ENCODE measurements at regions not wholly inside any gene's neighbourhood (a gene's known extent, or its start where the extent isn't known, plus 50 kb on each side); places are given as distances from the start of the nearest gene placed in this dataset.
"Not testable (repeated sequence)": the region's sequence is repeated elsewhere in the genome, so short reads cannot be mapped to it uniquely, and the experiment has no call there.

DNA sequence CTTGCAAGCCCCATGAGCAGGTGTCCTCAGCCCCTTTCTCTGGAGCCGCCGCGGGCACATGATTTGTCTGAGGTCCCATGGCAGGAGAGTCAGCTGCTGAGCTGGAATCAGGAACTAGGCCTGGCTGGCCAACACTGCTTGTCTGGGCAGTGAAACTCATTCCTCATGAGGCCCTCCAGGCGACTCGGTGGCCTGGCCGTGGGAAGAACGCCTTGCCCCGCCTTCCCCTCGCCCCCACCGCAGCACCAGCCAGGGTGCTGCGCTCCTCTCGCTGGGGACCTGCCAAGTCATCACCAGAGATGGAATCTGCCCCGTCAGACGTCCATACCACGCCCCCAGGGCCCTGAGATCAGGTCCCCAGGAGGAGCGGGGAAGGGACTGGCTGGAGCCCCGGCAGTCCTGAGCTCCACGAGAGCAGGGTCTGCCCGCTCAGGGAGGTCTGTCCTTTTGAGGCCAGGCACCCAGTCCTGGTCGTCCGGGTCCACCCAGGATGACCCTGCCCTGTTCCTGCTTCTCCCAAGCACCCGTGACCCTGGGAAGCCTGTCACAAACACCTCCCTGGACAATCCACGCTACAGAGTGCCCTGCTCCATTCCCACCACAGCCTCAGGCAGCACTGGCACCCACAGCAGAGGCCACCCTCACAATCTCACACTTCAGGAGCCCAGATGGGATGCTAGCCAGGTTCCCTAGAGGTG is 5414.5 kb upstream of the TPTE start:
- not testable (repeated sequence) for H3K36me3 ChIP-seq (ENCODE audit: control insufficient read depth, insufficient read depth, low read length); FAIRE-seq; DNase-seq (ENCODE audit: low read depth); H3K4me3 ChIP-seq (ENCODE audit: low read depth, low read length); H3K27me3 ChIP-seq (ENCODE audit: control insufficient read depth, insufficient read depth, low read length)

DNA sequence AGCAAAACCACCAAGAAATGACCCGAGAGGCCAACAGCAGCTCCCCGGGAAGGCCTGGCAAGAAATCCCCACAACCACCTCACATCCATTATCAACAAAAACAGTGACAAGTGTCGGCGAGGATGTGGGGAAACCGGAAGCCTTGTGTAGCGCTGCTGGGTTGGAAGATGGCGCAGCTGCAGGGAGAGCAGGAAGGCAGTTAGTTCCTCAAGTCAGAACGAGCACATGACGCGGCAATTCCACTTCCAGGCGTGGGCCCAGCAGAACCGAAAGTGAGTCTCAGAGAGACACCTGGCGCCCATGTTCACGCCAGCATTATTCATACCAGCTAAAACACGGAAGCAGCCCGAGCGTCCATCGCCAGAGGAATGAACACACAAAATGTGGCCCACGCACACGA is 5413.7 kb upstream of the TPTE start:
- H3K27me3 ChIP-seq (ENCODE audit: control insufficient read depth, insufficient read depth, low read length): not testable (repeated sequence)

GRCh38 chr21:5108048-5108775 is 5413.2 kb upstream of the TPTE start:
- not testable (repeated sequence) for H3K4me3 ChIP-seq (ENCODE audit: low read depth, low read length); DNase-seq (ENCODE audit: low read depth); H3K36me3 ChIP-seq (ENCODE audit: control insufficient read depth, insufficient read depth, low read length); FAIRE-seq; H3K27me3 ChIP-seq (ENCODE audit: control insufficient read depth, insufficient read depth, low read length)

More for the DNA sequence above, 5413.7 kb upstream of the TPTE start:
- not testable (repeated sequence) for H3K4me3 ChIP-seq (ENCODE audit: low read depth, low read length); FAIRE-seq; H3K36me3 ChIP-seq (ENCODE audit: control insufficient read depth, insufficient read depth, low read length); DNase-seq (ENCODE audit: low read depth)

DNA sequence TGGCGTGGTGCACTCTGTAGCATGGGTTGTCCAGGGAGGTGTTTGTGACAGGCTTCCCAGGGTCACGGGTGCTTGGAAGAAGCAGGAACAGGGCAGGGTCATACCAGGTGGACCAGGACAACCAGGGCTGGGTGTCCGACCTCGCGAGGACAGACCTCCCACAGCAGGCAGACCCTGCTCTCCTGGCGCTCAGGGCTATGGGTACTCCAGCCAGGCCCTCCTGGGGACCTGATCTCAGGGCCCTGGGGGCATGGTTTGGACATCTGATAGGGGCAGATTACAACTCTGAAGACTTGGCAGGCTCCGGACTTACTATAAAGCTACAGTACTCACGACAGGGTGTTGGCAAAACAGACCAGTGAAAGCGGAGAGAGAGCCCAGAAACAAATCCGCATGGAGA is 5410.2 kb upstream of the TPTE start:
- FAIRE-seq; H3K4me3 ChIP-seq (ENCODE audit: low read depth, low read length); H3K27me3 ChIP-seq (ENCODE audit: control insufficient read depth, insufficient read depth, low read length); DNase-seq (ENCODE audit: low read depth); H3K36me3 ChIP-seq (ENCODE audit: control insufficient read depth, insufficient read depth, low read length): not testable (repeated sequence)

DNA sequence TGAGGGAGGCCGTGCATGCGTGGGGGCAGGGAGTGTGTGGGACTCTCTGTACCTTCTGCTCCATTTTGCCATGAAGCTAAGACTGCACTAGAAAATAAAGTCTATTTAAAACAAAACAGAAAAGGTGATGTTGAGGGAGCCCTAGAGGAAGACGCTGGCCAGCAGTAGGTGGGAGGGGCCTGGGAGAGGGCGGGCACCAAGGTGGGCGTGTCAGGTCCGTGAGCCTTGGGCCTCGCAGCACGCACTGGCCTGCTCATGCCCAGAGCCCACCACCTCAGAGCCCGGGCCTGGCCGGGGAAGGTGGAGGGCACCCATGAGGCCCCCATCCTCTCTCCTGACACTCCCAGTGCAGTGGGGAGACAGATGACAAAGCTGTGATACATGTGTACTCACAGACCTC is 5408.3 kb upstream of the TPTE start:
- FAIRE-seq; DNase-seq (ENCODE audit: low read depth); H3K27me3 ChIP-seq (ENCODE audit: control insufficient read depth, insufficient read depth, low read length); H3K36me3 ChIP-seq (ENCODE audit: control insufficient read depth, insufficient read depth, low read length); H3K4me3 ChIP-seq (ENCODE audit: low read depth, low read length): not testable (repeated sequence)

DNA sequence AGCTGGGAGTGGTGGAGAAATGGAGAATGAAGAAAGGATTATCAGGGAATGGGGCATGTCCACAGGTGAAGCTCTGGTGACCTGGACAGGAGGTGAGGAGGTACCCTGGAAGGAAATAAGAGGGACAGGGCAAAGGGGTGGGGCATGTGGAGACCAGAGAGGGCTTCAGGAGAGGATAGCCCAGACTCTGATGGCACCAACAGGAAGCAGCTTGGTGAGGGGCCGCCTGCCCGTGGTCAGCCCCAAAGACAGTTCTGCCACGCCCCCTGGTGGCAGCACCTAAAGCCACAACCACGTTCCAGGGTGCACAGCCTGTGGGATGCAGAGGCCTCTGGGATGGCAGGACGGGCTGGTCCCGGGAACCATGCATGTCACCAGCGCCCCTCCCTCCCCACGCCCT is 5406.9 kb upstream of the TPTE start:
- not testable (repeated sequence) for FAIRE-seq; H3K4me3 ChIP-seq (ENCODE audit: low read depth, low read length)

GRCh38 chr21:5114893-5115645 is 5406.3 kb upstream of the TPTE start:
- not testable (repeated sequence) for FAIRE-seq; H3K4me3 ChIP-seq (ENCODE audit: low read depth, low read length); DNase-seq (ENCODE audit: low read depth)

More for the DNA sequence above, 5406.9 kb upstream of the TPTE start:
- H3K27me3 ChIP-seq (ENCODE audit: control insufficient read depth, insufficient read depth, low read length); H3K36me3 ChIP-seq (ENCODE audit: control insufficient read depth, insufficient read depth, low read length); DNase-seq (ENCODE audit: low read depth): not testable (repeated sequence)

GRCh38 chr21:5115646-5116343 is 5405.6 kb upstream of the TPTE start:
- not testable (repeated sequence) for FAIRE-seq; H3K4me3 ChIP-seq (ENCODE audit: low read depth, low read length); H3K36me3 ChIP-seq (ENCODE audit: control insufficient read depth, insufficient read depth, low read length); H3K27me3 ChIP-seq (ENCODE audit: control insufficient read depth, insufficient read depth, low read length); DNase-seq (ENCODE audit: low read depth)

More at GRCh38 chr21:5114893-5115645, 5406.3 kb upstream of the TPTE start:
- not testable (repeated sequence) for H3K27me3 ChIP-seq (ENCODE audit: control insufficient read depth, insufficient read depth, low read length); H3K36me3 ChIP-seq (ENCODE audit: control insufficient read depth, insufficient read depth, low read length)

GRCh38 chr21:5116344-5117123 is 5404.8 kb upstream of the TPTE start:
- H3K27me3 ChIP-seq (ENCODE audit: control insufficient read depth, insufficient read depth, low read length); FAIRE-seq; H3K36me3 ChIP-seq (ENCODE audit: control insufficient read depth, insufficient read depth, low read length); H3K4me3 ChIP-seq (ENCODE audit: low read depth, low read length); DNase-seq (ENCODE audit: low read depth): not testable (repeated sequence)

DNA sequence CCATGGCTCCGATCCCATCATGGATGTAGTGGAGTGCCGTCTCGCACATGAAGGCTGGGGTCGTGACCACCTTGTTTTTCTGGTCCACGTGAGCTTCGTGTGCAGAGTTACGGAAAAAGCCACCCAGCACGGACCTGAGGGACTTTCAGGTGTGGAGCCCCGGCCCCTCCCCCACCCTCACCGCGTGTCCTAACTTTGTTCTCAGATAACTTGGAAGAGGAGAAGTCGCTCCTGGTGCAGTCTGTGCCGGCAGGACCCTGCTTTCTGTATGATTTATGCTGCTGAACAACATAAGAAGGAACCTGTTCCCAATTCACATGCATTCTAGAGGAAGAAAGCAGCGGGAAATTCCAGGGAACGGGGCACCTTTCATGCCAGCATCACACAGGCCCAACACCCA is 5404.2 kb upstream of the TPTE start:
- H3K27me3 ChIP-seq (ENCODE audit: control insufficient read depth, insufficient read depth, low read length); H3K36me3 ChIP-seq (ENCODE audit: control insufficient read depth, insufficient read depth, low read length); FAIRE-seq; DNase-seq (ENCODE audit: low read depth); H3K4me3 ChIP-seq (ENCODE audit: low read depth, low read length): not testable (repeated sequence)

DNA sequence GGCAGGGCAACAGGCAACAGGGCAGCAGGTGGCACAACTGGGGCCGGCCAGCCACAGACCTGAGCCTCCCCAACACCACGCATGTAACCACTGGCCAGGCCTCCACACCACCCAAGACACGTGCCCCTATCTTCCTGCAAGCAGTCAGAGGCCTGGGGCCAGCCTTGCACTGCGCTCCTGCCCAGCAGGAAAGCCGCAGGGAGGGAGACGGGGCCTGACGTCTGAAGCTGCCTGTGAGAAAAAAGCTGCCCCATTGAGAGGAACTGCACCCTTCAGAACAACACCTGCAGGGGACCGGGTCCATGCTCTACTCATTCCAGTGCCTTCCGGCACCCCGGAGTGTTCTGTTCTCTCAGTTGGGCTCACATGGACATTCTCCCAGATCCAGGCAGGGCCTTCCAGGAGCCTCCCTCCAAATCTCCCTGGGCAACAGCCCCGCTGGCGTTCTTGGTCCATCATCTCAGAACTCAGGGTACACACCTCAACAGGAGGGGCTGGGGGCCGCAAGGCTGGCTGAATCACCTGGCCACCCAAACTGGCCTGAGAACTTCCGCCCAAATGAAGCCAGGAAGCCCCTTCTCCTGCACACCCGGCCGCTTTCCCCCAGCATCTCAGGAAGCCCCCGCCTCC is 5403.6 kb upstream of the TPTE start:
- FAIRE-seq; H3K4me3 ChIP-seq (ENCODE audit: low read depth, low read length): not testable (repeated sequence)

GRCh38 chr21:5118296-5118679 is 5403.1 kb upstream of the TPTE start:
- not testable (repeated sequence) for DNase-seq (ENCODE audit: low read depth); H3K4me3 ChIP-seq (ENCODE audit: low read depth, low read length); H3K27me3 ChIP-seq (ENCODE audit: control insufficient read depth, insufficient read depth, low read length); H3K36me3 ChIP-seq (ENCODE audit: control insufficient read depth, insufficient read depth, low read length); FAIRE-seq

More for the DNA sequence above, 5403.6 kb upstream of the TPTE start:
- not testable (repeated sequence) for DNase-seq (ENCODE audit: low read depth); H3K36me3 ChIP-seq (ENCODE audit: control insufficient read depth, insufficient read depth, low read length); H3K27me3 ChIP-seq (ENCODE audit: control insufficient read depth, insufficient read depth, low read length)

GRCh38 chr21:5119179-5119578 is 5402.2 kb upstream of the TPTE start:
- not testable (repeated sequence) for H3K4me3 ChIP-seq (ENCODE audit: low read depth, low read length); H3K36me3 ChIP-seq (ENCODE audit: control insufficient read depth, insufficient read depth, low read length); DNase-seq (ENCODE audit: low read depth); FAIRE-seq; H3K27me3 ChIP-seq (ENCODE audit: control insufficient read depth, insufficient read depth, low read length)
